Endodermal cell (in vitro differentiated cells): ENCODE measurements at regions not wholly inside any gene's neighbourhood (a gene's known extent, or its start where the extent isn't known, plus 50 kb on each side); places are given as distances from the start of the nearest gene placed in this dataset.

Experiments used
- DNase-seq: peaks from one replicate; pipeline ENCODE4 v3.0.0-alpha.2; 2017
- H3K27ac ChIP-seq: 2 replicates; pipeline ENCODE4 v1.5.1; 2013; ENCODE audit warnings: mild to moderate bottlenecking, low read depth, low read length, moderate library complexity
- H3K27me3 ChIP-seq: 2 replicates; pipeline ENCODE4 v1.6.1; 2013; ENCODE audit warnings: mild to moderate bottlenecking, low read length, moderate library complexity; ENCODE audit not compliant: insufficient read depth, control insufficient read depth, poor library complexity, severe bottlenecking
- H3K36me3 ChIP-seq: 2 replicates; pipeline ENCODE4 v1.7.0; 2013; ENCODE audit warnings: mild to moderate bottlenecking, low read length, moderate library complexity; ENCODE audit not compliant: control insufficient read depth, insufficient read depth
- H3K4me1 ChIP-seq: one replicate; pipeline ENCODE4 v1.7.0; 2013; ENCODE audit warnings: low read length; ENCODE audit not compliant: control insufficient read depth, insufficient read depth
- H3K4me3 ChIP-seq: 2 replicates; pipeline ENCODE4 v1.5.1; 2013; ENCODE audit warnings: mild to moderate bottlenecking, low read length, moderate library complexity
- H3K9ac ChIP-seq: 2 replicates; pipeline ENCODE4 v1.6.1; 2013; ENCODE audit warnings: mild to moderate bottlenecking, low read length, moderate library complexity; ENCODE audit not compliant: poor library complexity, severe bottlenecking; ENCODE audit errors: extremely low read depth
- H3K9me3 ChIP-seq: 2 replicates; pipeline ENCODE4 v1.6.1; 2013; ENCODE audit warnings: mild to moderate bottlenecking, low read length, moderate library complexity; ENCODE audit not compliant: control insufficient read depth
- H3K27ac Mint-ChIP-seq: 2 replicates; pipeline ENCODE4 v1.8.0; 2020; ENCODE audit warnings: mixed read lengths
- H3K27me3 Mint-ChIP-seq: 2 replicates; pipeline ENCODE4 v1.8.0; 2021; ENCODE audit warnings: mild to moderate bottlenecking, mixed read lengths; ENCODE audit not compliant: insufficient read depth
- H3K36me3 Mint-ChIP-seq: 2 replicates; pipeline ENCODE4 v1.8.0; 2020; ENCODE audit warnings: low read depth, mixed read lengths
- H3K4me1 Mint-ChIP-seq: 2 replicates; pipeline ENCODE4 v1.8.0; 2020; ENCODE audit warnings: mixed read lengths
- H3K4me3 Mint-ChIP-seq: 2 replicates; pipeline ENCODE4 v1.8.0; 2020; ENCODE audit warnings: mild to moderate bottlenecking, moderate library complexity, mixed read lengths
- H3K9me3 Mint-ChIP-seq: 2 replicates; pipeline ENCODE4 v1.8.0; 2020; ENCODE audit warnings: mild to moderate bottlenecking, mixed read lengths
- CTCF ChIP-seq: fragments of 200-600 bp; sonication (generic); conservative IDR thresholded peaks from 2 replicates; pipeline ENCODE4 v1.5.0; 2021; ENCODE audit warnings: antibody characterized with exemption, mild to moderate bottlenecking
- WGBS, 2 experiments: methylation state at CpG; one replicate each; pipeline versions ENCODE4 v1.1.5 to v1.1.7; 2013; ENCODE audit warnings: missing lambda C conversion rate in 2 of 2, mixed read lengths in 1 of 2; ENCODE audit not compliant: insufficient coverage in 1 of 2, insufficient read length in 1 of 2; 5-methylcytosine and 5-hydroxymethylcytosine counted together

GRCh38 chr6:113055061-113055460 is 707.9 kb downstream of the RFPL4B start:
- peaks cover 2% of the 10 kb centered on the region for H3K4me1 ChIP-seq
- no peaks in the 10 kb centered on the region for H3K27me3 ChIP-seq
- no peaks in the 10 kb centered on the region for H3K36me3 ChIP-seq
- Mint-ChIP-seq H3K27ac (no peak overlapping the region), H3K27me3 (no peaks in the 10 kb centered on the region), H3K36me3 (no peaks in the 10 kb centered on the region), H3K9me3 (no peaks in the 10 kb centered on the region), H3K4me1 (peaks cover 9% of the 10 kb centered on the region), H3K4me3 (no peak overlapping the region)
- no peak overlapping the region for H3K4me3 ChIP-seq
- peaks cover 6% of the 10 kb centered on the region for H3K9me3 ChIP-seq
- TF ChIP-seq CTCF = no peak
- WGBS, 2 experiments = 95% methylated on average over 2 of the region's 3 CpGs; no CpG with 5 or more reads in 1 of the 2 experiments
- no peak overlapping the region for H3K27ac ChIP-seq
- DNase-seq = no peak
- H3K9ac ChIP-seq = no peak overlapping the region

- Histone ChIP-seq H3K36me3 (no peaks in the 10 kb centered on the region), H3K4me1 (peaks cover 2% of the 10 kb centered on the region), H3K27me3 (no peaks in the 10 kb centered on the region), H3K27ac (no peak overlapping the region), H3K4me3 (no peak overlapping the region), H3K9me3 (peaks cover 6% of the 10 kb centered on the region), H3K9ac (no peak overlapping the region)
- no peak overlapping the region for H3K27ac Mint-ChIP-seq
- H3K9me3 Mint-ChIP-seq = no peaks in the 10 kb centered on the region
- H3K4me3 Mint-ChIP-seq = no peak overlapping the region
- DNase-seq = no peak
- H3K36me3 Mint-ChIP-seq = no peaks in the 10 kb centered on the region
- peaks cover 2% of the 10 kb centered on the region for H3K4me1 Mint-ChIP-seq
- 67% methylated on average over 1 of the region's 1 CpG; no CpG with 5 or more reads in 1 of the 2 experiments for WGBS, 2 experiments
- H3K27me3 Mint-ChIP-seq = no peaks in the 10 kb centered on the region
- TF ChIP-seq CTCF = no peak
Measured at GRCh38 chr6:113055998-113056397, 708.9 kb downstream of the RFPL4B start.

- Histone ChIP-seq H3K9ac (no peak overlapping the region), H3K27me3 (no peaks in the 10 kb centered on the region), H3K4me1 (no peaks in the 10 kb centered on the region), H3K36me3 (no peaks in the 10 kb centered on the region), H3K4me3 (no peak overlapping the region), H3K27ac (no peak overlapping the region), H3K9me3 (peaks cover 6% of the 10 kb centered on the region)
- Mint-ChIP-seq H3K27me3 (no peaks in the 10 kb centered on the region), H3K4me1 (no peaks in the 10 kb centered on the region), H3K36me3 (no peaks in the 10 kb centered on the region), H3K9me3 (no peaks in the 10 kb centered on the region), H3K27ac (no peak overlapping the region), H3K4me3 (no peak overlapping the region)
- WGBS, 2 experiments = 75 to 90% methylated on average over 1 of the region's 1 CpG
- no peak for TF ChIP-seq CTCF
- DNase-seq = no peak
Measured at GRCh38 chr6:113057567-113058053, 710.5 kb downstream of the RFPL4B start.
